HG02884 (cell line): ENCODE measurements at regions not wholly inside any gene's neighbourhood (a gene's known extent, or its start where the extent isn't known, plus 50 kb on each side); places are given as distances from the start of the nearest gene placed in this dataset.

Experiments used
- ATAC-seq: cut with Tn5 transposase; IDR thresholded peaks from one replicate; pipeline ENCODE4 v1.9.1; 2021; ENCODE audit warnings: mild to moderate bottlenecking, moderate library complexity; ENCODE audit not compliant: unreplicated experiment

GRCh38 chr5:74250304-74251102 lies 390.0 kb downstream of the ENC1 start:
- ATAC-seq, result no peak

DNA sequence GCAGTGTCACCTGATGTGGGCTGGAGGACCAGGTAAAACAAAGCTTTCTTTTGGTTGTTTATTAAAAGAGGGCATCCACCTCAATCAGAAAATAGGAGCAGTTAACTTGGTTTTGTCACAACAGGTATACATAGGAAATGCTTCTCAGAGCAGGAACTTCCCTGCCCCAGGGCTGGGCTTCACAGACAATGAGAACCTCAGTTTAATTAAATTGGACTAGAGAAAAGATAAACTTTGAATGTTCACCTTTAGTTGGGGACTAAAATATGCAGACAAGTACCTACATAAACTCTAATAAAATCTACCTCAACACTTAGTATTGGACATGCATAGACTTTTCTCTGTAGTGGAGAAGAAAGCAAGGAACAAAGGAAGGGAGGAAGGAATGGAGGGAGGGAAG lies 392.0 kb downstream of the ENC1 start:
- no peak for ATAC-seq

GRCh38 chr5:74244406-74244805 lies 396.1 kb downstream of the ENC1 start:
- no peak for ATAC-seq

DNA sequence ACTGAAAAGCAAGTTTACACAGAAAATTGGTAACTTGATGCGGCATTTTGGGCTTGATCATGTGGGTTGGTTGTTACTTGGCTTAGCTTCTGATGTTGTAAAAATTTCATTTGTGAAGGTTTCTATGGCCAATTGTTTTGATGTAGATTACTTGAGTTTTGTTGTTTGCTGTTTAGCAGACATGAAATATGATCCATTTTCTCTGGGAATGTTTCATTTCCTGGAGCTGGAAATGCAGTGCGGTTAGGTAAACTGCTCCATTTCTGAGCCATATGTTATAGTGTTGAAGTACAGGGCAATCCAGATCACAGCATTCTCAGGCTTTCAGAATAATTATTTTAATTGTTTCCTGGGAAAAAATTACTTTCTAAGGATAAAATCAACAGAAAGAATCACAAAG lies 396.9 kb downstream of the ENC1 start:
- ATAC-seq, result no peak

- ATAC-seq, result no peak
Measured at GRCh38 chr5:74242516-74242915, 398.0 kb downstream of the ENC1 start.

DNA sequence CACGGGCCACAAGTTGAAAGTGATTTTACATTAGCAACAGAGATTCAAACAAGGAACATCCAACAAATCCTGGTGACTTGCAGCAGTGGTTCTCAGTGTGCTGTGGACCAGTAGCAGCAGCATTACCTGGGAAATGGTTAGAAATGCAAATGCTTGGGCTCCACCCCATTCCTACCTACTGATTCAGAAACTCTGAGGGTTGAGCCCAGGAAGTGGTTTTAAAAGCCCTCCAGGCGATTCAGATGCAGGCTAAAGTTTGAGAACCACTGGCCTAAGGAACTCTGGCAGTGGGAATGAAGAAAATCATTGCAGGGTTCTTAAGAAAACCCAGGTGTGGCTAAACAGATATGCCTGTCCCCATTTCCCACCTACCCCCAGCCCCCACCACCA lies 398.8 kb downstream of the ENC1 start:
- ATAC-seq, result no peak

DNA sequence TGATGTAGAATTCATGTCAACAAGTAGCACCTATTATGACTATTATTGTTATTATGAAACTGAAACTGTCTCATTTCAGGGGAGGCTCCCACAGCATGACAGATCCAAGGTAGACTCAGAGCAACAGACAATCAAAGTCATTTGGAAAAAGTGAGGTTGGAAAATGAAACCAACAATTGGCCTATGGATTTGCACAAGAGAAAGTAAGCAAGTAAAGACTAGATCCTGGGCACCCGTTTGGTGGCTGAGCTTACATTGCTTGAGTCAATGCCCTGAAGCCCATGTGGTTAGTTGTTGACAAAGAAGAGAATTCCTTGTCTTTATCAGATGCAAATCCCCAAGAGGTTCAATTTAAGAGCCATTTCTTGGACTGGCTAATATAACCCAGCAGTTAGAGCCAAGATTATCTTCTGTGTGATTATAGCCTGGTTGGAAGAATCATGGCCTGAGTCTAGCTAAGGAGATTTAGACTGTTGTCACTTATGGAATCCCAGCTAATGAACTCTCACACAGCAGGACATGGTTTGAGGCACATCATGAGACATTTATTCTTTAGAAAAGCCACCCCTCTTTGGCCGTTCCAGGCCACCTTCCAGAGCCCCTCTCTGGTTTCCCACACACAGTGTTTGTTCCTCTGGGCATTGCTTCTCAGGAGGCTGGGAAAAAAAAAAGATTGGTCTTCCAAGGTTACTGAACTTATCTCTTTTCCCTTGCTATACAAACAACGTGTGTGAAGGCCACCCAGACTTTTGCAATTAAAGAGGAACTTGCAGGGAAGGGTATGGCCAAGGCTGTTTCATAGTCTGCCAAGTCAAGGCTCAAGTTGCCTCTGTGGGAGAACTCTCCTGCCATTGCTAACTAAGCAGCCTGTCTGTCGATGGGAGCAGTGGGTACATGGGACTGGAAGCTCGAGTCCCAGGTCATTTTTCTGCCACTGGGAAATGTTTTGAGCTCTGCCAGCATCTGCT lies 399.5 kb downstream of the ENC1 start:
- ATAC-seq, result no peak

DNA sequence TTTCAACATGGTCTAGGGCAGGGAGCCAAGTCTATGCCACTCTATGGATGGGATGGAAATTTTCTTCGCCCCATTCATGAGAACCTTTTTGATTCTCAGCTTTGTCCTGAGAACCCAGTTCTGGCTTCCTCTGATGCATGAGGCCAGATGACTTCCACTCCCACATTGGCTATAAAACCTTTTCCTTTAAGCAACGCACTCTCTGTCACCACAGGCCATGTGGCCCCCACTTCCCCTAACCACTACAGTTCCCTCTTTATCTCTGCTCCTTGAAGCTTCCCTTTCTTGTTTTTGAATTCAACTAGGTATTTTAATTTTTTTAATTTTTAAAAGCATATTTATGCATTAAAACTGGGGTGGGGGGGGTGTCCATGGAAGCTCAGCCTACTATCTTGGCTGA lies 401.3 kb downstream of the ENC1 start:
- ATAC-seq, result no peak

- no peak for ATAC-seq
Measured at GRCh38 chr5:74237571-74238145, 402.9 kb downstream of the ENC1 start.

DNA sequence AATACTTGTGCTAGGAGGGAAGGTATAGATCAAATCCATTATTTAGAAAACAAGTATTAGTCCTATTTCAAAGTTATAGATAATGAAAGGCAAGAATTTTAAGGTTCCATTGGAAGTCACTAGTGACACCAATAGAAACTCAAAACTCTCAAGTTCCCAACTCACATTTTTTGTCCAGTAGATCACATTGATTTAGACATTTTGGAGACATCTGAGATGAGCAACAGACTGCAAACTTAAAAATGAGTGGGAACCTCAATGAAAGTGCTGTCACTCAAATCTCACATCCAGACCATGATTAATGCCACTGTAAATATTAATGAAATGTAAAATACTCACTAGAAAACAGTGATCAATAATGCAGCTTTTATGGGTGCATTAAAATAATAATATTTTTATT lies 405.0 kb downstream of the ENC1 start:
- ATAC-seq, result no peak

- ATAC-seq, result no peak
Measured at GRCh38 chr5:74233571-74233970, 407.0 kb downstream of the ENC1 start.

GRCh38 chr5:74233091-74233490 lies 407.4 kb downstream of the ENC1 start:
- ATAC-seq, result no peak

GRCh38 chr5:74232276-74232675 lies 408.3 kb downstream of the ENC1 start:
- no peak for ATAC-seq

DNA sequence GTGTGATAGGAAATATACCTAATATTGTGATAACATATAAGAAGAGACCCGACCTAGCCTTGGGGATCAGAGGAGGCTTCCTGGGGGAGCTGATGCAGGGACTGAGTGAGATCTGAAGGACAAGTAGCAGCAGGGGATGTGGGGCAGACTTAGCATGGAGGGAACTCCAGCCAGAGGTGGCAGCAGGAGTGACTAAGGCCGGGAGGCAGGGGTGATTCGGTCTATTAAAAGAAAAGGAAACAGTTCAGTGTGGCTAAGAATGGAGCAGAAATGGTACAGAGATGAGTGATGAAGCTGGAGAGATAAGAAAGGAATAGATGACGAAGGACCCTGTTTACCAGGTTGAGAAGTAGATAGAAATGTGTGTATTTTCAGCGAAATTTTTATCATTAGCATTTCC lies 408.8 kb downstream of the ENC1 start:
- no peak for ATAC-seq

DNA sequence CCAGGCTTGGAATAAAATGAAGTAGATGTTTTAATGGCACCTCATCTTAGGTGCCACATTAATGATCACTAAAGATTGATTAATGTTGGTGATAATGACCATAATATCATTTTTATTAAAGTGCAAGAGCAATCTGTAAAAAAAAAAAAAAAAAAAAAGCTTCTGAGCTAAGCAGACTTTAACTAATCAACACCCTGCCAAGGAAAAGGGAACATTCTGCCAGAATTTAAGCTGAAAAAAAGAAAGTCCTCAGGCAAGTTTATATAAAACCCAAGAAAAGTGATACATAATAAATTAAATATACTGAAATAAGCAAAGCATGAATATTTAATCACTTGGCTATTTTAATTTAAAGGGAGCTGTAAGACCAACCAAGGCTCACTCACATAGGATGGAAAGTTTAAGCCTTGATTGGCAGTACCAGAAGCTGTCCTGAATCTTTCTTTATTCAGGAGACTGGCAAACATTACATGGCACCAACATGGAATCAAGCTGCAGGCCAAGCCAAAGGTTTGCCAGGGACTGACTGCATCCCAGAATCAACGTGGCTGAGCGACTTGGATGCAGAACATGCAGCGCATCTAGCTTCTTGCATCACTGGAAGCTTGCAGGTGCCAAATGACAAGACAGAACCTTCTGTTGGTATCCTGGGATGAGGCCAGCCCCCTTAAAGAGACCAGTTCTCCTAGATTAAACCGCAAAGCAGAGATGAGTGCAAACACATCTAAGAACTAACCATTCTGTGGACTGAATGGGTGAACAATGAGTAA lies 413.6 kb downstream of the ENC1 start:
- no peak for ATAC-seq

- ATAC-seq, result no peak
Measured at GRCh38 chr5:74225587-74225986, 414.9 kb downstream of the ENC1 start.

DNA sequence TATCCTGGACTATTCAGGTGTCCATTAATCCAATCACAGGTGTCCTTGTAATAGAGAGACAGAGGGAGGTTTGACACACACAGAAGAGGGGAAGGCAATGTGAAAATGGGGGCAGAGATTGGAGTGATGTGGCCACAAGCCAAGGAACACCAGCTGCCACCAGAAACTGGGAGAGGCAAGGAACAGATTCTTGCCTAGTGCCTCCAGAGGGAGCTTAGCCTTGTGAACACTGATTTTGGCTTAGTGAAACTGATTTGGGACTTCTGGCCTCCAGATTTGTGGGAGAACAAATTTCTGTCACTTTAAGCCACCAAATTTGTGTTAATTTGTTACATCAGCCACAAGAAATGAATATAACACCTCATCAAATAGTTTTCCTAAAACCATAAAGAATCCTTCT lies 416.2 kb downstream of the ENC1 start:
- no peak for ATAC-seq

DNA sequence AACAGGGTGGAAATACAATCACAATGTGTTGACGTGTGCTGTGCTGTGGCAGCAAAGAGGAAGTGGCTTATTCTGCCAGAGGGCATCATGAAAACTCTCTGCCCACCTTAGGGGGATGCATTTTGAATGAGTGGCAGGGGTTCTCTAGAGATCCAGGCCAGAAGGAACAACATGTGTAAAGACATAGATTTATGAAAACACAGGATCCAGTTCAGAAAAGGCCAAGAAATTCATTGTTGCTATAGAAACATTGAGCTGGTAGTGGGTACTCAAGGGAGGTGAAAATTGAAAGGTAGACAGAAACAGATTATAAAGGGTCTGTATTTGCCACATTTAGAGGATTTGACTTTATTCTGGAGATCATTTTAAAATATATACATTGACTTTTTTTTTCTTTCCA lies 417.7 kb downstream of the ENC1 start:
- no peak for ATAC-seq

DNA sequence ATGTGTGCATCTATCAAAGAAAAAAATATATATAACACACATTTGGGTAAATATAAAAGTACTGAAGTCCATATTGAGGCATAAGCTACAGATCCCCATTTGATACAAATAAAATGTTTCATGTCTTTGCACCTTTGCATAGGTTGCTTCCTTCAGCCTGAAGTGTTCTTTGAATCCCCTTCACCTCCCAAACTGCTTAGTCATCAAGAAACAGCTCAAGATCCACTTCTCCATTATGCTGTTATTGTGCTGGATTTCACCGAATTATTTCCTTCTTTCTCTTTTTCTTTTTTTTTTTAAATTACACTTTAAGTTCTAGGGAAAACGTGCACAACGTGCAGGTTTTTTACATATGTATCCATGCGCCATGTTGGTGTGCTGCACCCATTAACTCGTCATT lies 419.1 kb downstream of the ENC1 start:
- no peak for ATAC-seq

DNA sequence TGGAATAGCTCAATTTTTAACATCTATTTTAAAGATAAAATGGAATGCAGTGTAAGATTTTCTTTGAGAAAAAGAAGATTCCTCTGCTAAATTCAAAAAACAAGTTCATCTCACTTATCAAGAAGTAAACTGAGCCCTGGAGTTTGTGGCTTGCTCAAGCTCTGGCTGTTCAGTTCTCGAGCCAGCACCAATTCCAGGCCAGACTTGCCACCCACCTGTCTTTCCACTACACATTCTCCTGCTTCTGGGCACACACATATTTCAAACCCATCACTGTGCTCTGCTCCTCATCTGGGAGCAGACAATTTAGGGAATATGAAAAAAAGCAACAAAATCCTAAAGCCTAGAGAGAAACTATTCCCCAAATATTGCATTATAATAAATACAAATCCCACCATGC lies 424.5 kb downstream of the ENC1 start:
- ATAC-seq, result no peak

DNA sequence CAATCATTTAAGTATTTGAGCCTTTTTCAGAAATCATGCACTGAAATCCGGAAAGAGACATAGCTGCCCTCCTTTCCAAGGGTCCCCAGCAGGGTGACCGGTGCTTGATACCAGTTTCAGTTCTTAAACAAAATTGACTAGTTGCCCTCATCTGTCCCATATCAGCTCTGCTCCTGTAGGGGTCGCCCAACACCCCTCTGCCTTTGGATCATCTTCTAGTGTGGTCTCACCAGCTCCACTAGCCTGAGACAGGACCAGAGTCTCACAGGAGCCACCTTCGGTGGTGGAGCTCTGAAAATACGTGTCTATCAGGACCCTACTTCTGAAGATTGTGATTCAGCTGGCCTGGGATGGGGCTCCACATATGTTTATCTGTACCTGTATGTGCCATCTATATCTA lies 428.2 kb downstream of the ENC1 start:
- ATAC-seq, result no peak
